Endothelial cell of umbilical vein (primary cell): ENCODE measurements at regions not wholly inside any gene's neighbourhood (a gene's known extent, or its start where the extent isn't known, plus 50 kb on each side); places are given as distances from the start of the nearest gene placed in this dataset.

Source experiments
- CTCF ChIP-seq, 2 donors: IDR thresholded peaks; 1 replicate in 1 of 2; 2 replicates in 1 of 2; pipeline ENCODE4 v1.5.1; 2011; ENCODE audit warnings: low read length in 2 of 2, mild to moderate bottlenecking in 2 of 2, moderate library complexity in 2 of 2, control low read depth in 1 of 2, inconsistent platforms in 1 of 2, low read depth in 1 of 2; ENCODE audit not compliant: insufficient read depth in 1 of 2; ENCODE audit errors: extremely low read depth in 1 of 2
- EZH2 ChIP-seq: IDR thresholded peaks from 2 replicates; pipeline ENCODE4 v1.6.1; 2012; ENCODE audit warnings: borderline replicate concordance, low read depth, mild to moderate bottlenecking, moderate library complexity, low read length, inconsistent platforms; ENCODE audit not compliant: severe bottlenecking
- FOS ChIP-seq: IDR thresholded peaks from 2 replicates; pipeline ENCODE4 v1.6.1; 2011; ENCODE audit warnings: mild to moderate bottlenecking, low read length, moderate library complexity, borderline replicate concordance; ENCODE audit not compliant: insufficient read depth
- JUN ChIP-seq: IDR thresholded peaks from 2 replicates; pipeline ENCODE4 v1.6.1; 2011; ENCODE audit warnings: borderline replicate concordance, low read depth; ENCODE audit not compliant: insufficient read length, insufficient read depth
- MAX ChIP-seq: IDR thresholded peaks from 2 replicates; pipeline ENCODE4 v1.6.1; 2011; ENCODE audit not compliant: insufficient read depth, insufficient read length
- MYC ChIP-seq: IDR thresholded peaks from one replicate; pipeline ENCODE4 v1.6.1; 2011; ENCODE audit warnings: mild to moderate bottlenecking, low read depth, low read length
- POLR2A ChIP-seq: IDR thresholded peaks from 2 replicates; pipeline ENCODE4 v1.6.1; 2012; ENCODE audit warnings: low read depth, mild to moderate bottlenecking, control low read depth, low read length
- POLR2AphosphoS5 ChIP-seq: IDR thresholded peaks from 2 replicates; pipeline ENCODE4 v1.6.1; 2012; ENCODE audit warnings: low read depth, mild to moderate bottlenecking, control low read depth, low read length, moderate library complexity; ENCODE audit not compliant: insufficient read depth

GRCh38 chr9:86825299-86825698 is 122.0 kb downstream of the GAS1 start:
- no peak for TF ChIP-seq CTCF (IDR thresholded peaks at IDR 0.05; ENCODE audit: extremely low read depth in 1 of 2, insufficient read depth in 1 of 2, low read depth in 1 of 2, low read length in 2 of 2)
- TF ChIP-seq MAX, result no peak
- TF ChIP-seq POLR2A, result no peak
- no peak for TF ChIP-seq POLR2AphosphoS5
- no peak for TF ChIP-seq JUN
- TF ChIP-seq EZH2, result no peak
- no peak for TF ChIP-seq MYC
- TF ChIP-seq FOS, result no peak
